Endometrial microvascular endothelial cells (primary cell): ENCODE measurements at regions not wholly inside any gene's neighbourhood (a gene's known extent, or its start where the extent isn't known, plus 50 kb on each side); places are given as distances from the start of the nearest gene placed in this dataset.
"Not testable (repeated sequence)": the region's sequence is repeated elsewhere in the genome, so short reads cannot be mapped to it uniquely, and the experiment has no call there.

Experiments used
- in situ Hi-C: cut with HindIII; loops from 2 replicates; pipeline ENCODE4 v1.10.0; 2017; ENCODE audit warnings: low sequenced_read_pairs, low pct_unique_long_range_greater_than_20kb; ENCODE audit errors: inconsistent ontology term

- in situ Hi-C loops = no loop called here
These were observed 280.7 kb upstream of the HNRNPA3 start for GRCh38 chr2:176931588-176932563.

- in situ Hi-C loops = no loop called here
These were observed 278.5 kb upstream of the HNRNPA3 start for GRCh38 chr2:176934131-176934530.

DNA sequence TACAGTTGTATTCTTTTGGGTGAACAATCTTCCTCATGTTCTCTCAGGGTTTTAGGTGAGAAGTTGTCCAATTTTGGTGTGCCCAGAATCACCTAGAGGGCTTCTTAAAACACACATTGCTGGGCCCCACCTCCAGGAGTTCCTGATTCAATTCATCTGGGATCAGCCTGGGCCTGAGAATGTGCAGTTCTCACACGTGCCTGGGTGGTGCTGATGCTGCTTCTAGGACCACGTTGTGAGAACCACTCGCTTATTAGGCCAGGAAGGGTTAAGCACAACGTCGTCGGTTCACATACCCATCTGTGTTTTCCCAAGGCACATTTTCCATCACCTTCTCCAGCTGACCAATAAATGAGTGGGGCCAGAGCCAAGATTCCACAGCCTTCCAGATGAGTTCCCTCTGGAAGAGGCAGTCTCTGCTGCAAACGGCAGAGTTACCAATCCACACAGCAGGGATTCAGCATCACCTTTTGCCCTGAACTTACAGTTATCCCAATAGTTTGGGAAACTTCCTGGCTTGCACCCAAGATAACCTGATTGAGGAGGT lies 277.7 kb upstream of the HNRNPA3 start:
- in situ Hi-C loops = no loop called here

GRCh38 chr2:176935543-176936102 lies 277.0 kb upstream of the HNRNPA3 start:
- in situ Hi-C loops = no loop called here

DNA sequence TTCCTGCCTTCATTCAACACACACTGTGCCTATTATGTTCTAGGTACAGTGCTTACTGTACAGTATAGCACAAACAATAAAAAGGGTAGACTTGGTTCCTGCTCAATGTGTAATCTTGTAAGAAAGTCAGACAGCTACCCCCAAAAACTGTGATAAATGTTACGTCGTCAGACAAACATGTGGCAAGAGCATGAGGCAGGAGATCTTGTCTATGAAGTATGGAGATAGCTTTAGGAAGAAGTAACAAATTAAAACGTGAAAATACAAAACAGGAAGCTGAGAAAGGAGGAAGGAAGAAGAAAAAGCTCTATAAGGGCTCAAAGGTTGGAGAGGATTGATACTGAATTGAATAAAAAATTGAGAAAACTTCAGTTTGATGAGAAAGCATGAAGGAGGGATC lies 276.2 kb upstream of the HNRNPA3 start:
- in situ Hi-C loops = no loop called here

GRCh38 chr2:176944998-176945397 lies 267.6 kb upstream of the HNRNPA3 start:
- in situ Hi-C loops = no loop called here

DNA sequence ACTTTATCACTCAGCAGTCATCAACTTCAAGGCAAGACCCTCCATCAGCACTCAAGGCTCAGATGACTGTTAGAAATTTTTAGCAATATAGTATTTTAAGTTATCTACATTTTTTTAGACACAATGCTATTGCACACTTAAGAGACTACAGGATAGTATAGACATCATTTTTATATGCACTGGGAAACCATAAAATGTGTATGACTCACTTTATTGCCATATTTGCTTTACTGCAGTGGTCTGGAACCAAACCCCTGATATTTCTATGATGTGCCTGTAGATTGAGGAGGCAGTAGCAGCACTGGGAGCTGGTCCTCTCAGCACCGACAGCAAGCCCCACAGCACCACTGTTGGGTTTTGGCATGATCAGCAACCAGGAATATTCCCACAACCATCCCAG lies 264.8 kb upstream of the HNRNPA3 start:
- in situ Hi-C loops = no loop called here

GRCh38 chr2:176951218-176951617 lies 261.4 kb upstream of the HNRNPA3 start:
- in situ Hi-C loops = not testable (repeated sequence)

DNA sequence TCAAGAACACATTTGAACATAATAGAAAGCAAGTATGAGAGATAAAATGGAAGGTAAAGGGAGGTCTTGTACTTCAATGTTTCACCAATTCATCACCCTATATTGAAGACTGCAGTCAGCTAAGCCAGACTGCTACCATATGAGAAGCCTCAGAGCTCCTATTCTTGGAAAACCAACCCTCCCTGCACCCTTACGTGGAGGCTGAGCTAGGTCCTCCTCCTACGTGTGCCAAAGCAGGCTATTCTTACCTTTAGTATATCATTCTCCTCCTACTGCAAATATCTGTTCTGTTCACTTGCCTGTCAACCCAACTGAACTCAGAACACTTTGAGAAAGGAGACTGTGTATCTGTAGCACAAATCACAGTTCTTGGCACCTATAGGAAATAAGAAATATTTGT lies 255.8 kb upstream of the HNRNPA3 start:
- in situ Hi-C loops = no loop called here

DNA sequence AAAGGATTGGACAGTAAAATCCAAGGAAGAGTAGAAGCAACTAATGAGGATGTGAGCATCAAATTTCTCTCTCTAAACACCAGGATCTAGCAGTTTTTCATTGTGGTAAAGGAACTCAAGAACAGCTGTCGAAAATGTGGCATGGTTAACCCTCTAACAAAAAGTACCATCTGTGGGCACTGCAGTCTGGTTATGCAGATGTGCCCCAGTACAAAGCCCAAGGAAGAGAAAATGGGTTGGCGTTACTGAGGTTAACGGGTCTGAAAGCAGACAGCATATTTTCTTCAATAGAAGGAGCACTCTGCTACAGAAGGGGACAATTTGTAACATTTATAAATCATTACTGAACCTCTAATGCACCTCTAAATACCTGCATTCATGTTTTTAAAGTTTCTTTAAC lies 253.0 kb upstream of the HNRNPA3 start:
- in situ Hi-C loops = no loop called here

DNA sequence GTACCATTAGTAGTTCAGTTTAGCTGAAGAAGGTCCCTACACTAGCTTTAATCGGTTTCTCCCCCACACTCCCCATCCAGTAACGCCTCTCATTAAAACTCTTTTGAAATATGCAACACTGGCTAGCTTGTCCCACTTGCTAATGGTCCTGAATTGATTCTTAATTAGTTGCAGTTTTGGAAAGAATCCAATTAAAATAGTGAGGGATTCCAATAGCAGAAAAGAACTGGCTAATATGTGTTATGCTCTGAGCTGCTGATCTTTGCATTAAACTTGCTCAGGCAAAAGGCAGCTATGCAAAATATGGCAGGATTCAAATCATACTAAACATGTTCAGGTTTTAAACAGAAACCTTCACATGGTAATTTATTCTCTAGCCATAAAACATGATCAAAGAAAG lies 252.5 kb upstream of the HNRNPA3 start:
- in situ Hi-C loops = no loop called here

DNA sequence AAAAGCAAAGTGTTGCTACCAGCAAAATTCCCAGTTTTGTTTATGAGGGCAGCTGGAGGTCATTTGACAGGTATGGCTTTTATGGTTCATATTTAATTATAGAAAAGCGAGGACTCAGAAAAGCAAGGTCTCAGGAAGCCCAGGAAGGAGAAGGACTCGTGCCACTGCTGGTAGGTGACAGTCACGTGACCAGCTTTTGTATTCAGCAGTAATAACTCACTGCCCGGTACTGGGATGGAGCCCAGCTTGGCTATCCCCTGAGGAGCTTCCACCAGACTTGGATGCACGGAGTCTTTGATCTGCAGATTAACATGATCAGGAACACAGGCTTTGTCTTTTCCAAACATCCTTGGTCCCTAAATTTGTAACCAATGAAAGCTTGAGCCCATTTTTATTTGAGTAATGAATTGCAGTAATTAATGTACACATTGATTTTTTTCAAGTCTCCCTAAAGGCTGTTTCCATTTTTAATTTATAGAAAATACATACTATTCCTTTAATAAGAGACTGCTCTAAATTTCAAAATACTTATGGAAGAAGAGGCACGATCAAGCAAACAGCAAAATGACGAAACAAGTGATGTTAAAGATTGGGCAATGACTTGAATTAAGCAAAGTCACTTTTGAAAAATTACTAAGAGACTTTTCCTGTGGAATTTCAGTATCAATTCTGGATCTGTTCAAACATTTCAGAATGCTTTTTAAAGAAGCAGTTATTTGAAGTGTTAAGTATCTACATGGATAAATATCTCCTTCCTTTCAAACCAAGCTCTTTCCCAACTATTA lies 251.7 kb upstream of the HNRNPA3 start:
- in situ Hi-C loops = no loop called here

- in situ Hi-C loops = no loop called here
These were observed 250.6 kb upstream of the HNRNPA3 start for GRCh38 chr2:176961775-176962619.

GRCh38 chr2:176963568-176964287 lies 248.9 kb upstream of the HNRNPA3 start:
- in situ Hi-C loops = no loop called here

DNA sequence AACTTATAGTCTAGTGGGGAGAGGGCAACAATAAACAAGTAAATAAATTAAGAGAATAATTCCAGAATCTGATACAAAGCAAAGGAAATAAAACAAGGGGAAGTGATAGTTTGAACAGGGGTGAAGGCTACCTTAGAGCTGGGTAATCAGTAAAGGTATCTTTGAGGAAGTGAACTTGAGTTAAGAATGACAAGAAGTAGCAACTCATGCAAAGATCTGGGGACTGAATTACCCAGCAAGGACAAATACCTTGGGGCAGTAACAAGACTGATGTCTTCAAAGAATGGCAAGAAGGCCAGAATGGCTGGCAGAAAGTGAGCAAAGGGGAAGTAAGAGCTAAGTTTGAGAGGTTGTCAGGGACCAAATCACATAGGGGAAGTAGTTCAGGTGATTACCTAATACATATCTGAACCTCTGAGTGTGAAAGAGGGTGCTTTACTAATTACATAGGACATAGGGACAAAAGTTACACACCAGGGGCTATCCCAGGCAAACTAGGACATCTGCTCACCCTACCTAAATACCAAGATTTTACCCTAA lies 244.6 kb upstream of the HNRNPA3 start:
- in situ Hi-C loops = no loop called here

GRCh38 chr2:176969642-176970359 lies 242.8 kb upstream of the HNRNPA3 start:
- in situ Hi-C loops = no loop called here
